DMS 273 (cell line): ENCODE measurements at regions not wholly inside any gene's neighbourhood (a gene's known extent, or its start where the extent isn't known, plus 50 kb on each side); places are given as distances from the start of the nearest gene placed in this dataset.

Experiments used
- DNase-seq: peaks from one replicate; lab custom pipeline; 2025; ENCODE audit not compliant: unreplicated experiment; lab: John Stamatoyannopoulos, UW

GRCh38 chr2:43022896-43023295 lies 203.5 kb downstream of the ZFP36L2 start:
- no peak for DNase-seq

GRCh38 chr2:43021791-43022509 lies 204.5 kb downstream of the ZFP36L2 start:
- no peak for DNase-seq

GRCh38 chr2:43020990-43021669 lies 205.3 kb downstream of the ZFP36L2 start:
- no peak for DNase-seq

GRCh38 chr2:43020296-43020695 lies 206.1 kb downstream of the ZFP36L2 start:
- no peak for DNase-seq

- no peak for DNase-seq
These were observed 206.7 kb downstream of the ZFP36L2 start for GRCh38 chr2:43019536-43020183.

- no peak for DNase-seq
These were observed 207.4 kb downstream of the ZFP36L2 start for GRCh38 chr2:43019025-43019367.

GRCh38 chr2:43018179-43019024 lies 208.0 kb downstream of the ZFP36L2 start:
- no peak for DNase-seq

- DNase-seq, result no peak
These were observed 212.5 kb downstream of the ZFP36L2 start for GRCh38 chr2:43013821-43014345.

GRCh38 chr2:43012966-43013365 lies 213.4 kb downstream of the ZFP36L2 start:
- no peak for DNase-seq

GRCh38 chr2:43011158-43011491 lies 215.3 kb downstream of the ZFP36L2 start:
- DNase-seq, result no peak

- no peak for DNase-seq
These were observed 215.8 kb downstream of the ZFP36L2 start for GRCh38 chr2:43010438-43011157.

GRCh38 chr2:43009448-43009847 lies 217.0 kb downstream of the ZFP36L2 start:
- no peak for DNase-seq

- no peak for DNase-seq
These were observed 216.0 kb upstream of the HAAO start for GRCh38 chr2:43008388-43008787.

- no peak for DNase-seq
These were observed 215.5 kb upstream of the HAAO start for GRCh38 chr2:43007901-43008300.

GRCh38 chr2:43006834-43007543 lies 214.6 kb upstream of the HAAO start:
- no peak for DNase-seq

- DNase-seq, result no peak
These were observed 213.8 kb upstream of the HAAO start for GRCh38 chr2:43005975-43006833.

GRCh38 chr2:43005245-43005974 lies 213.0 kb upstream of the HAAO start:
- DNase-seq, result no peak

- DNase-seq, result no peak
These were observed 212.5 kb upstream of the HAAO start for GRCh38 chr2:43004879-43005244.
